ENCODE measurements at regions not wholly inside any gene's neighbourhood (a gene's known extent, or its start where the extent isn't known, plus 50 kb on each side); places are given as distances from the start of the nearest gene placed in this dataset.

DNA sequence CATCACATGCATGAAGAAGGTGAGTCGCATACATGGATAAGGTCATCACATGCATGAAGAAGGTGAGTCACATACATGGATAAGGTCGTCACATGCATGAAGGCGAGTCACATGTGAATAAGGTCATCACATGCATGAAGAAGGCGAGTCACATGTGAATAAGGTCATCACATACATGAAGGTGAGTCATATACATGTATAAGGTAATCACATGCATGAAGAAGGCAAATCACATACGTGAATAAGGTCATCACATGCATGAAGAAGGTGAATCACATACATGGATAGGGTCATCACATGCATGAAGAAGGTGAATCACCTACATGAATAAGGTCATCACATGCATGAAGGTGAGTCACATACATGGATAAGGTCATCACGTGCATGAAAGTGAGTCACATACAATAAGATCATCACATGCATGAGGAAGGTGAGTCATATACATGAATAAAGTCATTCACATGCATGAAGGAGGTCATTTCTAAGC is 105.1 kb upstream of the SDK2 start:
- ChIA-PET CTCF (no interaction called here), POLR2A (no interaction called here)
- TF ChIP-seq, protein P1, sequence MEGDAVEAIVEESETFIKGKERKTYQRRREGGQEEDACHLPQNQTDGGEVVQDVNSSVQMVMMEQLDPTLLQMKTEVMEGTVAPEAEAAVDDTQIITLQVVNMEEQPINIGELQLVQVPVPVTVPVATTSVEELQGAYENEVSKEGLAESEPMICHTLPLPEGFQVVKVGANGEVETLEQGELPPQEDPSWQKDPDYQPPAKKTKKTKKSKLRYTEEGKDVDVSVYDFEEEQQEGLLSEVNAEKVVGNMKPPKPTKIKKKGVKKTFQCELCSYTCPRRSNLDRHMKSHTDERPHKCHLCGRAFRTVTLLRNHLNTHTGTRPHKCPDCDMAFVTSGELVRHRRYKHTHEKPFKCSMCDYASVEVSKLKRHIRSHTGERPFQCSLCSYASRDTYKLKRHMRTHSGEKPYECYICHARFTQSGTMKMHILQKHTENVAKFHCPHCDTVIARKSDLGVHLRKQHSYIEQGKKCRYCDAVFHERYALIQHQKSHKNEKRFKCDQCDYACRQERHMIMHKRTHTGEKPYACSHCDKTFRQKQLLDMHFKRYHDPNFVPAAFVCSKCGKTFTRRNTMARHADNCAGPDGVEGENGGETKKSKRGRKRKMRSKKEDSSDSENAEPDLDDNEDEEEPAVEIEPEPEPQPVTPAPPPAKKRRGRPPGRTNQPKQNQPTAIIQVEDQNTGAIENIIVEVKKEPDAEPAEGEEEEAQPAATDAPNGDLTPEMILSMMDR (IDR thresholded peaks at IDR 0.05; ENCODE audit: insufficient read depth, low read depth, low read length), result no peak
- no peaks in the 10 kb centered on the region for H3K27me3 ChIP-seq (ENCODE audit: control insufficient read depth, insufficient read depth, low read length)
- DNase-seq (ENCODE audit: low read depth), result no peak
- H3K36me3 ChIP-seq (ENCODE audit: control insufficient read depth, insufficient read depth, low read length), result no peaks in the 10 kb centered on the region
- H3K4me3 ChIP-seq (ENCODE audit: low read depth, low read length), result no peak overlapping the region

DNA sequence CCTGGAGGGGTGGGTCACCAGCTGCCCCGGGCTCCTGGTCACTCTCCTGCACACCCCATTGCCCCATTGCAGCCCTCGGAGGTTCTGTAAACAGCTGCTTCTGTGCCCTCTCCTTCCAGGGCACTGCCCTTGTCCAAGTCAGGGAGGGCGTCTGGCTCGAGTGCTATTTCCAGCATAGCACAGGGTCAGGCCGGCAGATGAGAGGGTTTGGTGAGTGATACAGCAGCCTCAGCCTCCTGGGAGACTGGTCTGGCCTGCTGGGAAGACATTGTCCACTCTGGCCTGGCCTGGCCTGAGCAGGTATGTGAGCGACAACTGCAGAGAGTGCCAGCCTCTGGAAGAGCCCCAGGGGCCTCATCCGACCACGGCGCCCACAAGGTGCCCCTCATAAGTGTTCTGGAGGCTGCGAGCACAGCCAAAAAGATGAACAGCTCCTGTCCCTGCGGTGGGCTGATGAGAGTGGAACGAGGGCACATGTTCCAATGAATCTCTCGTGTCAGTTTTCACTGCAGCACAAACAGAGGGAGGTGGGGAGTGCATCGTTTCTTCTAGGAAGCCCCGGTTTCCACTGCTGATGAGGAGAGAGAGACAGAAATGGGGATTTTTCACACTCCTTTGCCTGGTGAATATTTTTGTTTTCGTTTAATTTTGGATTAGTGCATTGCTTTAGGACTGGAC is 105.8 kb upstream of the SDK2 start:
- TF ChIP-seq, protein P1 (IDR thresholded peaks at IDR 0.05; ENCODE audit: insufficient read depth, low read depth, low read length), result no peak
- Histone ChIP-seq H3K4me3 (ENCODE audit: low read depth, low read length) (no peak overlapping the region), H3K36me3 (ENCODE audit: control insufficient read depth, insufficient read depth, low read length) (no peaks in the 10 kb centered on the region), H3K27me3 (ENCODE audit: control insufficient read depth, insufficient read depth, low read length) (no peaks in the 10 kb centered on the region)
- no peak for DNase-seq (ENCODE audit: low read depth)
- CTCF ChIA-PET, result no interaction called here
- POLR2A ChIA-PET, result no interaction called here

DNA sequence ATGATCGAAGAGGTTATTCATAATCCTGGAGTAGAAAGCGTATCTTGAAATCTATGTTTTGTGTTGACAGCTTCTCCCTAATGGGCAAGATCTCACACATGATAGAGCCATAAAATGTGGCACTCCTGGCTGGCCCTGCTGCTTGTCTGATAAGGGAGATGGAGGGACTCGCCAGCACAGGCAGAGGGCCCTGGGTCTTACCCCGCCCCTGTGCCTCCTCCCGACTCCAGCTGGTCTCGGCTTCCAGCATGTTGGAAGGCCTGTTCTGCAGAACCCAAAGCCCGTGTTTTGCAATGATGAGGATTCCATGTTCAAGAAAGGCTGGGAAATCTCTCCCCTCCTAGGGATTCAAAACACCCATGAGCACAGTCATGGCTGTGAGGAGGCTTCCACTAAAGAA is 106.7 kb upstream of the SDK2 start:
- no peak for DNase-seq (ENCODE audit: low read depth)

DNA sequence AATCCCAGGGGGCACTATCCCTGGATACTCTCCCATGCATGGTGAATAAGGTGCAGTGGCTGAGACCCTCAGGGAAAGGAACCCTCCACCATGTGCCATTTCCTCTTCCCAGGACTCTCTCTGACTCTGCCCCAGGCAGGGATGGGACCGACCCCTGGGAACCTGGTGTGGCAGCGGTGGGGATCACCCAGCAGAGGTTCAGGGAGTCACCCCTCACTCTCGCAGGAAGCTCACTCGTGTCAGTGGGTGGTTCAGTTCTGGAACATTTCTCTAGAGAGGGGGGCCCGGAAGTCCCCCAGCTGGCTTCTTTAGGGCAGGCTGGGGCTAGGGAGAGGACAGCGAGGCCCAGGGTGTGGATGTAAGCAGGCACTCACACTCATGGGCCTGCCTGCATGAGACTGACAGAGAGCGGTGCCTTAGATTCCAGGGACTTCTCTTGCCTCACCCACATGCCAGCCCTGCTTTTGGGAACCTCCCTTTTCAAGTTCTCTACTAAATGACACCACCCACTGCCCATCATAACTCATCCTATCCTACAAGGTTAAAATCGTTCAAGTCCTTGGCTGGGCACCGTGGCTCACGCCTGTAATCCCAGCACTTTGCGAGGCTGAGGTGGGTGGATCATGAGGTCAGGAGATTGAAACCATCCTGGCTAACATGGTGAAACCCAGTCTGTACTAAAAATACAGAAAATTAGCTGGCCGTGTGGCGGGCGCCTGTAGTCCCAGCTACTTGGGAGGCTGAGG is 109.7 kb upstream of the SDK2 start:
- POLR2A ChIA-PET, result no interaction called here
- Histone ChIP-seq H3K36me3 (ENCODE audit: control insufficient read depth, insufficient read depth, low read length) (no peaks in the 10 kb centered on the region), H3K4me3 (ENCODE audit: low read depth, low read length) (no peak overlapping the region), H3K27me3 (ENCODE audit: control insufficient read depth, insufficient read depth, low read length) (no peaks in the 10 kb centered on the region)
- CTCF ChIA-PET, result no interaction called here
- DNase-seq (ENCODE audit: low read depth), result no peak
- TF ChIP-seq, protein P1 (IDR thresholded peaks at IDR 0.05; ENCODE audit: insufficient read depth, low read depth, low read length), result no peak

More for the DNA sequence above, 106.7 kb upstream of the SDK2 start:
- no peaks in the 10 kb centered on the region for H3K27me3 ChIP-seq (ENCODE audit: control insufficient read depth, insufficient read depth, low read length)
- ChIA-PET POLR2A (no interaction called here), CTCF (no interaction called here)
- no peak overlapping the region for H3K4me3 ChIP-seq (ENCODE audit: low read depth, low read length)
- TF ChIP-seq, protein P1 (IDR thresholded peaks at IDR 0.05; ENCODE audit: insufficient read depth, low read depth, low read length), result no peak
- H3K36me3 ChIP-seq (ENCODE audit: control insufficient read depth, insufficient read depth, low read length), result no peaks in the 10 kb centered on the region

DNA sequence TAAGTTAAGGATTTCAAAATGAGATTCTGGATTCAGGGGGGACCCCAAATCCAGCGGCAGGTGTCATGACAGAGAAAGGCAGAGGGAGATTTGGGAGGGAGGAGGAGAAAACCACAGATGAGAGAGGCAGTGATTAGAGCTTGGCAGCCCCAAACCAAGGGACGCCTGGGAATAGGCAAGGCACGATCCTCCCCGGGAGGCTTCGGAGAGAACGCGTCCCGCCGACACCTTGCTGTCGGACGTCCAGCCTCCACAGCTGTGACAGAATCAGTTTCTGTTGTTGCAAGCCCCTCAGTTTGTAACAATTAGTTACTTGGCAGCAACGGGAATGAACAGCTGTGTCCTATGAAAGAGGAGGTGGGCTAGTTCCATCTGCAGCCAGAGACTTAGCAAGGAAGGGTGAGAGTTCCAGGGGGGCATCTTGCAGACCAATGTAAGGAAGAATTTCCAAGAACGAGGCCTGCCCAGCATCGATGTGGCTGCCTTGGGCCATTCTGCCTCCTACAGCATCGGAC is 110.7 kb upstream of the SDK2 start:
- CTCF ChIA-PET, result no interaction called here
- TF ChIP-seq, protein P1 (IDR thresholded peaks at IDR 0.05; ENCODE audit: insufficient read depth, low read depth, low read length), result no peak
- H3K4me3 ChIP-seq (ENCODE audit: low read depth, low read length), result no peak overlapping the region
- POLR2A ChIA-PET, result no interaction called here
- H3K27me3 ChIP-seq (ENCODE audit: control insufficient read depth, insufficient read depth, low read length), result no peaks in the 10 kb centered on the region
- H3K36me3 ChIP-seq (ENCODE audit: control insufficient read depth, insufficient read depth, low read length), result no peaks in the 10 kb centered on the region
- DNase-seq (ENCODE audit: low read depth), result no peak
